SK-N-SH (cell line): ENCODE measurements at regions not wholly inside any gene's neighbourhood (a gene's known extent, or its start where the extent isn't known, plus 50 kb on each side); places are given as distances from the start of the nearest gene placed in this dataset.

Source experiments
- CTCF ChIA-PET: fragments of 300-600, 350-600 bp; formaldehyde crosslinking; extraction: SDS; loops from one replicate; lab custom pipeline; 2021; lab: Yijun Ruan, JAX
- POLR2A ChIA-PET: fragments of 350-600 bp; sonication (Branson Sonifier 250); formaldehyde crosslinking; extraction: SDS; loops from one replicate; lab custom pipeline; 2020; ENCODE audit warnings: antibody characterized with exemption, inconsistent platforms; lab: Yijun Ruan, JAX
- DNase-seq: peaks from one replicate; pipeline ENCODE4 v3.0.0; 2012
- H2AFZ ChIP-seq: fragments of 200-600 bp; sonication (generic); 2 replicates; pipeline ENCODE4 v1.8.1; 2016; ENCODE audit warnings: antibody characterized with exemption, mild to moderate bottlenecking, low read depth
- H3F3A ChIP-seq: fragments of 200-600 bp; sonication (generic); replicated peaks from 2 replicates; pipeline ENCODE3; 2016; ENCODE audit warnings: antibody characterized with exemption, mild to moderate bottlenecking; ENCODE audit not compliant: insufficient read depth
- H3K27ac ChIP-seq, 2 experiments: fragments of 200-500 bp in 1 of 2; fragments of 200-600 bp in 1 of 2; sonication (Bioruptor generic) in 1 of 2; sonication (generic), shearing (Covaris generic) in 1 of 2; 2 replicates each; pipeline versions ENCODE4 v1.5.1 to v1.6.1; 2014 to 2016; ENCODE audit warnings: low read depth in 2 of 2, inconsistent platforms in 1 of 2, low read length in 1 of 2, mild to moderate bottlenecking in 1 of 2, mixed read lengths in 1 of 2
- H3K27me3 ChIP-seq: fragments of 200-600 bp; sonication (generic), shearing (Covaris generic); 2 replicates; pipeline ENCODE4 v1.6.1; 2016; ENCODE audit warnings: mixed run types; ENCODE audit not compliant: insufficient read depth
- H3K36me3 ChIP-seq, 2 experiments: fragments of 200-500 bp in 1 of 2; fragments of 200-600 bp in 1 of 2; sonication (Bioruptor generic) in 1 of 2; sonication (generic) in 1 of 2; replicated peaks in 1 of 2; 2 replicates each; pipeline versions ENCODE3 to v1.5.1; 2014 to 2016; ENCODE audit warnings: low read length in 1 of 2, mild to moderate bottlenecking in 1 of 2; ENCODE audit not compliant: insufficient read depth in 2 of 2, control insufficient read depth in 1 of 2
- H3K4me1 ChIP-seq, 2 experiments: fragments of 200-500 bp in 1 of 2; fragments of 200-600 bp in 1 of 2; sonication (Bioruptor generic) in 1 of 2; sonication (generic), shearing (Covaris generic) in 1 of 2; 2 replicates each; pipeline versions ENCODE4 v1.5.1 to v1.6.1; 2014 to 2016; ENCODE audit warnings: low read depth in 1 of 2, low read length in 1 of 2, mixed run types in 1 of 2; ENCODE audit not compliant: insufficient read depth in 2 of 2, control insufficient read depth in 1 of 2
- H3K4me2 ChIP-seq: fragments of 200-600 bp; sonication (generic), shearing (Covaris generic); 2 replicates; pipeline ENCODE4 v1.6.1; 2017; ENCODE audit warnings: mixed run types
- H3K4me3 ChIP-seq, 2 experiments: fragments of 200-500 bp in 1 of 2; fragments of 200-600 bp in 1 of 2; sonication (Bioruptor generic) in 1 of 2; sonication (generic), shearing (Covaris generic) in 1 of 2; 2 replicates each; pipeline versions ENCODE4 v1.5.1 to v1.8.1; 2014 to 2016; ENCODE audit warnings: low read depth in 2 of 2, inconsistent platforms in 1 of 2, low read length in 1 of 2, mild to moderate bottlenecking in 1 of 2, mixed read lengths in 1 of 2, moderate library complexity in 1 of 2
- H3K79me2 ChIP-seq: fragments of 200-600 bp; sonication (generic); 2 replicates; pipeline ENCODE4 v1.8.1; 2017; ENCODE audit warnings: mild to moderate bottlenecking; ENCODE audit not compliant: insufficient read depth
- H3K9ac ChIP-seq: fragments of 200-600 bp; sonication (generic); 2 replicates; pipeline ENCODE4 v1.6.1; 2017; ENCODE audit warnings: mixed run types
- H3K9me2 ChIP-seq: fragments of 200-600 bp; sonication (generic); 2 replicates; pipeline ENCODE4 v1.6.1; 2017; ENCODE audit warnings: mixed run types
- H3K9me3 ChIP-seq: fragments of 200-600 bp; sonication (generic); 2 replicates; pipeline ENCODE4 v1.6.1; 2017; ENCODE audit warnings: mixed run types, mild to moderate bottlenecking, moderate library complexity
- H4K20me1 ChIP-seq: fragments of 200-600 bp; sonication (generic); 2 replicates; pipeline ENCODE4 v1.6.1; 2017; ENCODE audit warnings: mild to moderate bottlenecking, mixed run types; ENCODE audit not compliant: insufficient read depth
- CTCF ChIP-seq: fragments of 200-600 bp; sonication (generic); IDR thresholded peaks from 2 replicates; pipeline ENCODE4 v1.6.1; 2017; ENCODE audit warnings: antibody characterized with exemption, mild to moderate bottlenecking, moderate library complexity
- ELF1 ChIP-seq: IDR thresholded peaks from 2 replicates; pipeline ENCODE4 v1.4.0; 2012
- EZH2phosphoT487 ChIP-seq: fragments of 200-600 bp; sonication (generic); IDR thresholded peaks from 2 replicates; pipeline ENCODE4 v1.6.1; 2017; ENCODE audit warnings: low read depth, mixed run types, mild to moderate bottlenecking, antibody characterized with exemption, moderate library complexity, borderline replicate concordance
- FOXJ3 ChIP-seq: sonication (generic); formaldehyde crosslinking; IDR thresholded peaks from 2 replicates; pipeline ENCODE4 v1.5.1; 2020; ENCODE audit warnings: mild to moderate bottlenecking, missing genetic modification reagents
- FOXM1 ChIP-seq: IDR thresholded peaks from 2 replicates; pipeline ENCODE4 v1.4.0; 2012; ENCODE audit warnings: low read depth, mild to moderate bottlenecking
- GATA2 ChIP-seq: sonication (generic); formaldehyde crosslinking; IDR thresholded peaks from 2 replicates; pipeline ENCODE4 v1.5.0; 2020; ENCODE audit warnings: mild to moderate bottlenecking, missing genetic modification reagents
- IRF3 ChIP-seq: fragments of 150-350 bp; IDR thresholded peaks from 2 replicates; pipeline ENCODE4 v1.6.1; 2016; ENCODE audit warnings: mild to moderate bottlenecking, low read depth, low read length
- NFIC ChIP-seq: IDR thresholded peaks from 2 replicates; pipeline ENCODE4 v1.4.0; 2012; ENCODE audit warnings: borderline replicate concordance
- NRF1 ChIP-seq: IDR thresholded peaks from 2 replicates; pipeline ENCODE4 v1.6.1; 2012; ENCODE audit warnings: low read depth, mild to moderate bottlenecking, low read length
- PBX3 ChIP-seq: IDR thresholded peaks from 2 replicates; pipeline ENCODE4; 2012
- POLR2AphosphoS5 ChIP-seq: IDR thresholded peaks from 2 replicates; pipeline ENCODE4 v1.6.1; 2012; ENCODE audit warnings: low read depth, low read length
- RCOR1 ChIP-seq: fragments of 150-350 bp; IDR thresholded peaks from 2 replicates; pipeline ENCODE4 v1.6.1; 2017; ENCODE audit warnings: antibody characterized with exemption, low read length
- RFX5 ChIP-seq: IDR thresholded peaks from 2 replicates; pipeline ENCODE4 v1.6.1; 2012; ENCODE audit warnings: mild to moderate bottlenecking, improper control_type of control experiment, low read length
- TAF1 ChIP-seq: IDR thresholded peaks from 2 replicates; pipeline ENCODE4 v1.6.1; 2012; ENCODE audit warnings: low read depth, mild to moderate bottlenecking, low read length, moderate library complexity, borderline replicate concordance
- TCF12 ChIP-seq: IDR thresholded peaks from 2 replicates; pipeline ENCODE4 v1.4.0; 2012
- USF1 ChIP-seq: IDR thresholded peaks from 2 replicates; pipeline ENCODE4 v1.4.0; 2012; ENCODE audit warnings: low read depth, borderline replicate concordance
- YY1 ChIP-seq: IDR thresholded peaks from 2 replicates; pipeline ENCODE4 v1.4.0; 2012; ENCODE audit warnings: low read depth, mild to moderate bottlenecking
- WGBS: methylation state at CpG from one replicate; pipeline ENCODE4 v1.1.6; 2017; ENCODE audit warnings: low lambda C conversion rate; 5-methylcytosine and 5-hydroxymethylcytosine counted together

GRCh38 chr14:50018933-50019210 is 97.5 kb downstream of the VCPKMT start:
- H3K79me2 ChIP-seq: no peaks in the 10 kb centered on the region
- H3F3A ChIP-seq: peaks cover 47% of the 10 kb centered on the region
- CTCF ChIA-PET: interaction anchor here (1.2 to 1.8 kb wide), 2 partner anchors 9 to 157 kb away, joined by 3 to 6 read pairs; no protein-coding TSS in a partner anchor
- H4K20me1 ChIP-seq: no peaks in the 10 kb centered on the region
- peak overlapping the region; percentile 35 for H3K9ac ChIP-seq
- no peak for DNase-seq
- H3K9me3 ChIP-seq: peaks cover 7% of the 10 kb centered on the region; the same call in 1 of the 2 replicates
- 50% methylated on average over 2 of the region's 2 CpGs for WGBS
- H3K4me1 ChIP-seq: peaks cover 0 to 16% of the 10 kb centered on the region in 2 experiments; a peak in 2 of 4 replicates
- TF ChIP-seq GATA2 (CRISPR knock-in tag) (no peak), USF1 (no peak), NRF1 (no peak), NFIC (no peak), TAF1 (no peak)
- H3K27ac ChIP-seq: peak overlapping the region; percentile 18 to 76; a peak in 3 of 4 replicates
- H3K4me3 ChIP-seq: no peak overlapping the region
- no peaks in the 10 kb centered on the region for H3K27me3 ChIP-seq
- POLR2A ChIA-PET: no interaction called here
- 0 out of 2 replicates have a peak overlapping the region, but pooled peaks have one; percentile 27 for H3K4me2 ChIP-seq
- peak overlapping the region; percentile 85; the same call in 1 of the 2 replicates for H2AFZ ChIP-seq
- H3K36me3 ChIP-seq: no peaks in the 10 kb centered on the region
- no peaks in the 10 kb centered on the region for H3K9me2 ChIP-seq

- Histone ChIP-seq H2AFZ (no peak overlapping the region), H3F3A (peaks cover 51% of the 10 kb centered on the region), H3K4me2 (no peak overlapping the region), H4K20me1 (no peaks in the 10 kb centered on the region), H3K4me3 (no peak overlapping the region), H3K27ac (peak overlapping the region in 1 of 2 experiments; percentile 31; a peak in 1 of 4 replicates), H3K36me3 (no peaks in the 10 kb centered on the region), H3K9ac (no peak overlapping the region), H3K4me1 (peaks cover 0 to 19% of the 10 kb centered on the region in 2 experiments; a peak in 2 of 4 replicates), H3K9me2 (no peaks in the 10 kb centered on the region), H3K9me3 (peaks cover 7% of the 10 kb centered on the region; the same call in 1 of the 2 replicates), H3K27me3 (no peaks in the 10 kb centered on the region), H3K79me2 (no peaks in the 10 kb centered on the region)
- POLR2A ChIA-PET: no interaction called here
- no peak for TF ChIP-seq FOXJ3
- no peak for TF ChIP-seq FOXM1
- TF ChIP-seq IRF3: no peak
- CTCF ChIA-PET: interaction anchor here (0.9 kb wide), 1 partner anchor 155 kb away, joined by 3 read pairs; no protein-coding TSS in a partner anchor
- no peak for DNase-seq
Observed at GRCh38 chr14:50020184-50020583, 96.2 kb downstream of the VCPKMT start.

- peak overlapping the region in 1 of 2 experiments; percentile 31; a peak in 1 of 4 replicates for H3K27ac ChIP-seq
- H3K9me2 ChIP-seq: no peaks in the 10 kb centered on the region
- ChIA-PET CTCF (no interaction called here), POLR2A (no interaction called here)
- H4K20me1 ChIP-seq: no peaks in the 10 kb centered on the region
- H3K9me3 ChIP-seq: peaks cover 7% of the 10 kb centered on the region; the same call in 1 of the 2 replicates
- no peak overlapping the region for H3K4me3 ChIP-seq
- H3K36me3 ChIP-seq: no peaks in the 10 kb centered on the region
- H3K27me3 ChIP-seq: no peaks in the 10 kb centered on the region
- no peak overlapping the region for H3K9ac ChIP-seq
- TF ChIP-seq USF1: no peak
- no peak for TF ChIP-seq CTCF
- no peak for TF ChIP-seq PBX3
- TF ChIP-seq YY1: no peak
- TF ChIP-seq RFX5: no peak
- TF ChIP-seq TCF12: no peak
- TF ChIP-seq EZH2phosphoT487: no peak
- no peak for TF ChIP-seq GATA2 (CRISPR knock-in tag)
- TF ChIP-seq POLR2AphosphoS5: no peak
- no peak for TF ChIP-seq ELF1
- no peak for TF ChIP-seq FOXJ3
- no peak for TF ChIP-seq NFIC
- no peak for TF ChIP-seq RCOR1
- TF ChIP-seq, all 33 proteins: peak for 0
- no peak overlapping the region for H3K4me2 ChIP-seq
- no peak overlapping the region for H2AFZ ChIP-seq
- no peak for DNase-seq
- H3K79me2 ChIP-seq: no peaks in the 10 kb centered on the region
- H3F3A ChIP-seq: peaks cover 55% of the 10 kb centered on the region
- H3K4me1 ChIP-seq: peaks cover 0 to 19% of the 10 kb centered on the region in 2 experiments; a peak in 2 of 4 replicates
Observed at GRCh38 chr14:50020799-50021198, 95.6 kb downstream of the VCPKMT start.
